ENCODE measurements at regions not wholly inside any gene's neighbourhood (a gene's known extent, or its start where the extent isn't known, plus 50 kb on each side); places are given as distances from the start of the nearest gene placed in this dataset.
"Not testable (repeated sequence)": the region's sequence is repeated elsewhere in the genome, so short reads cannot be mapped to it uniquely, and the experiment has no call there.

DNA sequence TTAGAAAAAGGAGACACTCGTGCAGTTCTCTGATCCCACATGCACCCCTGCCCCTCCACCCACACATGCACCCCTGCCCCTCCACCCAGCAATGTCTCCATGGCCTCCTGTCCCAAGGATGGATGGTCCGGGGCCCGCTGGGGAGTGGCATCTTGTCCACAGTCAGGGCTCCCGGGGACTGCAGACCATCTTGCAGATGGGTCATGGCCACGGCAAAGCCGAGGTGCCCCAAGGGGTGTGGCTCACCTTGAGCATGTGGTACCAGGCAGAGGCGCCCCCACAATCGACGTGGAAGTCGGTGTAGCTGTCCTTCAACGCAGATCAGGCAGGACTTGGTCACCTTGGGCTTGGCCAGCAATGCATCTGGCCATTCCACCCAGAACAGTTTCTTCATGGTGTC, 216.7 kb downstream of the TUBA3C start:
- DNase-seq = no peak
- no peaks in the 10 kb centered on the region for H3K36me3 Mint-ChIP-seq
- POLR2A ChIA-PET (ENCODE audit: partially characterized antibody) = no interaction called here

DNA sequence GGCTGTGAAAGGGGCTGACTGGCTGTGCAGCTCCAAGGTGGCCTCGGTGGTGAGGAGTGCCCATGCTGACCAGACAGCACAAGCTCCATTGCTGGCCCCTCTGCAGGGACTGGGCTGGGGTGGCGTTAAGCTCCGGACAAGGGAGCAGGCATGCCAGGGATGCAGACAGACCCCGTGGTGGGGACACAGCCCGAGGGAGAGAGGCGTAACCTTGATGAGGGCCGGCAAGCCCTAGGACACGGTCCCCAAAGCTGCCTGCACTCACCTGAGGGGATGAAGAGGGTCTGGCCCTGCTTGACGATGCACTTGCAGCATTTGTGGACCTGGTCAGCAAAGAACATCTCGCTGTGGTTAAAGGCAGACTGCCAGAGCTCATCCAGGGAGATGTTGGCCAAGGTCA, 217.9 kb downstream of the TUBA3C start:
- intact Hi-C loops (cut with micrococcal nuclease); H3K4me1 Mint-ChIP-seq; H3K27ac ChIP-seq (ENCODE audit: low read depth, low read length); H3K27me3 ChIP-seq (ENCODE audit: insufficient read depth, low read length); H3K27me3 Mint-ChIP-seq; CTCF ChIA-PET (ENCODE audit: partially characterized antibody); H3K36me3 Mint-ChIP-seq; H3K36me3 ChIP-seq (ENCODE audit: insufficient read depth, low read length); H3K27ac Mint-ChIP-seq; H3K4me3 Mint-ChIP-seq; DNase-seq; H3K4me1 ChIP-seq (ENCODE audit: insufficient read depth, low read length); H3K9me3 ChIP-seq (ENCODE audit: control insufficient read depth in 1 of 2, low read length in 2 of 2); H3K4me3 ChIP-seq (ENCODE audit: low read length in 2 of 2); POLR2A ChIA-PET (ENCODE audit: partially characterized antibody); H3K9me3 Mint-ChIP-seq: not testable (repeated sequence)

More for the DNA sequence above, 216.7 kb downstream of the TUBA3C start:
- Histone ChIP-seq H3K27ac (ENCODE audit: low read depth, low read length) (no peak overlapping the region), H3K9me3 (ENCODE audit: control insufficient read depth in 1 of 2, low read length in 2 of 2) (no peaks in the 10 kb centered on the region), H3K27me3 (ENCODE audit: insufficient read depth, low read length) (no peaks in the 10 kb centered on the region), H3K4me1 (ENCODE audit: insufficient read depth, low read length) (no peaks in the 10 kb centered on the region), H3K36me3 (ENCODE audit: insufficient read depth, low read length) (no peaks in the 10 kb centered on the region), H3K4me3 (ENCODE audit: low read length in 2 of 2) (no peak overlapping the region)
- Mint-ChIP-seq H3K4me1 (no peaks in the 10 kb centered on the region), H3K27ac (no peak overlapping the region), H3K4me3 (no peak overlapping the region), H3K9me3 (peaks cover 0 to 3% (median 0%) of the 10 kb centered on the region in 8 donors), H3K27me3 (peaks cover 0 to 1% of the 10 kb centered on the region in 2 donors)
- intact Hi-C loops (cut with micrococcal nuclease) = no loop called here
- CTCF ChIA-PET (ENCODE audit: partially characterized antibody) = no interaction called here

DNA sequence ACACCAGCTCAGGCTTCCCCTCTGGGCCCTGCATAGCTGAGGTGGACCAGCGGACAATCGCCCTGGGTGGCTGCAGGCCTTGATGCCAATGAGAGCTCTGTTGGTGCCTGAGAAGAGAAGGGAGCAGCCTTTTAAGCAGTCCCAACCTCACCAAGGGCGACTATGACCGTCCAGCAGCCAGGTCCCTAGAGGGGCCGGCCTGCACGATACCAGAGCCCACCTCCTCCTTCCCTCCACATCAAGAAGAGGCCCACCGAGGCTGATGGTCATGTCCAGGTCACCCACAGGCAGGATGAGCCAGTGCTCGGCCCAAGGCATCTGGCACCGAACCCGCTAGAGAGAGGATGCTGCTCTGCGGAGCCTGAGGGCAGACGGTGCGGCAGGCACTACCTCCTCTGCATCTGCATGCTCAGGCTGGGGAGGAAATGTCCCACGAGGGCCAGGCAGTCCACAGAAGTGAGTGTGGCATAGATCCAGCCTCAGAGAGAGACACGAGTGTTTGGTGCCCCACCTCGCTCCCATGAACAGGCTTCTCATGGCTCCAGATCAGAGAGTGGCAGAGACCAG, 219.4 kb downstream of the TUBA3C start:
- intact Hi-C loops (cut with micrococcal nuclease) = no loop called here
- no peak overlapping the region for H3K27ac Mint-ChIP-seq
- DNase-seq = no peak
- POLR2A ChIA-PET (ENCODE audit: partially characterized antibody) = no interaction called here
- no peak overlapping the region for H3K4me3 Mint-ChIP-seq
- H3K36me3 ChIP-seq (ENCODE audit: insufficient read depth, low read length) = no peaks in the 10 kb centered on the region
- H3K36me3 Mint-ChIP-seq = no peaks in the 10 kb centered on the region
- no peaks in the 10 kb centered on the region for H3K4me1 ChIP-seq (ENCODE audit: insufficient read depth, low read length)
- H3K4me3 ChIP-seq (ENCODE audit: low read length in 2 of 2) = no peak overlapping the region
- no peaks in the 10 kb centered on the region for H3K9me3 ChIP-seq (ENCODE audit: control insufficient read depth in 1 of 2, low read length in 2 of 2)
- peaks cover 0 to 15% (median 0%) of the 10 kb centered on the region in 8 donors for H3K9me3 Mint-ChIP-seq
- no peak overlapping the region for H3K27ac ChIP-seq (ENCODE audit: low read depth, low read length)
- peaks cover 0 to 1% of the 10 kb centered on the region in 2 donors for H3K27me3 Mint-ChIP-seq
- no peaks in the 10 kb centered on the region for H3K27me3 ChIP-seq (ENCODE audit: insufficient read depth, low read length)
- CTCF ChIA-PET (ENCODE audit: partially characterized antibody) = no interaction called here
- H3K4me1 Mint-ChIP-seq = no peaks in the 10 kb centered on the region

DNA sequence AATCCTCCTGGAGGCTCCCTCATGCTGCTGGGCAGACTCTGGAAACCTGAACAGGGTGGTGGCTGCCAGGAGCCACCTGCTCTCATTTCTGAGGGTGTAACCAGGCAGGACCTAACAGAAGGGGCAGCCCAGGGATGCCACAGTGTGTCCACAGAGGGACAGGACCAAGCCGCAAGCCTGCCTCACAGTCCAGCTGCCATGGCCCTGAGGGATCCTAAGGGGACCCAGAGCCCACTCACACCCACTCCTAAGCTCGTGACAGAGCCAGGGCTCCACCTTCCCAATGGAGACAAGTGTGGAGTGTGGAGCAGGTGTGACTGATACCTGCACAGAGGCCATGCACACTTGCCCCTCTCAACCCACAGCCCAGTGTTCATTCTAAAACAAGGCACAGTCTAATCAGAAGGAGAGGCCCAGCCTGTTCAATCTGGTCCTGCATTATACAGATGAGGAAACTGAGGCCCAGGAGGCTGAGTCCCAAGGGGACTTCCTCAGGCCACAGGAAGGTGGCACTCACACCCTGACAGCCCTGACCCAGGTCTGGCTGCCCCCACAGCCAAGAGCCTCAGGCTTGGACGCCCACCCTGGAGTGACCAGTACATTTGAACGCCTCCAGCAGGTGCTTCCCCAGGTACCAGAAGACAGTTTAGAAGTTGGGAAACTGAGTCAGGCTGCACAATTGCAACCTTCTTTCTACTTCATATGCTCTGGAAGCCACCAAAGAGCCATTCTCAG, 220.1 kb downstream of the TUBA3C start:
- H3K27me3 ChIP-seq (ENCODE audit: insufficient read depth, low read length) = no peaks in the 10 kb centered on the region
- Mint-ChIP-seq H3K27ac (no peak overlapping the region), H3K4me3 (no peak overlapping the region), H3K36me3 (peaks cover 0 to 4% of the 10 kb centered on the region in 2 donors), H3K9me3 (peaks cover 0 to 20% (median 6%) of the 10 kb centered on the region in 8 donors), H3K27me3 (peaks cover 0 to 1% of the 10 kb centered on the region in 2 donors), H3K4me1 (peaks cover 0 to 4% (median 1%) of the 10 kb centered on the region in 4 donors)
- no peaks in the 10 kb centered on the region for H3K9me3 ChIP-seq (ENCODE audit: control insufficient read depth in 1 of 2, low read length in 2 of 2)
- no peak overlapping the region for H3K27ac ChIP-seq (ENCODE audit: low read depth, low read length)
- no peaks in the 10 kb centered on the region for H3K36me3 ChIP-seq (ENCODE audit: insufficient read depth, low read length)
- CTCF ChIA-PET (ENCODE audit: partially characterized antibody) = no interaction called here
- DNase-seq = no peak
- no peaks in the 10 kb centered on the region for H3K4me1 ChIP-seq (ENCODE audit: insufficient read depth, low read length)
- no peak overlapping the region for H3K4me3 ChIP-seq (ENCODE audit: low read length in 2 of 2)
- intact Hi-C loops (cut with micrococcal nuclease) = no loop called here
- POLR2A ChIA-PET (ENCODE audit: partially characterized antibody) = no interaction called here

DNA sequence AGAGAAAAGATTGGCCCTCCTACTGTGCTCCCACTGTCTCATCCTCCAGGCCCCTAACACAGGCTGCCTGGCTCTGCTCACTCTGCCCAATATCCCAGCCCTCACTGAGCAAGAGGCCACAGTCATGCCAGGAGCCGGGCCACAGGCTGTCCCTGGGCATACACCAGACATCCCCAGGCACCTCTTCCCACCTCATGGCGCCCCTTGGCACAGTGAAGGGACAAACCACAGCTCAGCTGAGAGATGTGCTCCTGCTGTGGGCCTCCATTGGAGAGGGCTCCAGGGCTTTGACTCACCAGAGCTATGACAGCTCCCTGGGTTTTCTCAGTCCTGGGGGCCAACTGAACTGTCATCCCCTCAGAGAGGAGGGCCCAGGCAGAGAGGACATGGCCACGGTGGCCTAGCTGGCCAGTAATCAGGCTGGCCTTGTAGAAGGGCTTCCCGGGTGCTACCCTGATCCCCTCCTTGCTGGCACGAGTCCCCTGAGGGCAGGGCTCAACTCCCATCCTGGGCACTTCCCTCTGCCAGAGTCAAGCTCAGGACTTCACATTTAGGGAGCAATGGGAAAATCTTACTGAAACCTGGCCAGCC, 220.9 kb downstream of the TUBA3C start:
- Histone ChIP-seq H3K36me3 (ENCODE audit: insufficient read depth, low read length) (no peaks in the 10 kb centered on the region), H3K9me3 (ENCODE audit: control insufficient read depth in 1 of 2, low read length in 2 of 2) (no peaks in the 10 kb centered on the region), H3K4me3 (ENCODE audit: low read length in 2 of 2) (no peak overlapping the region), H3K4me1 (ENCODE audit: insufficient read depth, low read length) (no peaks in the 10 kb centered on the region), H3K27me3 (ENCODE audit: insufficient read depth, low read length) (no peaks in the 10 kb centered on the region), H3K27ac (ENCODE audit: low read depth, low read length) (no peak overlapping the region)
- DNase-seq = no peak
- ChIA-PET CTCF (ENCODE audit: partially characterized antibody) (no interaction called here), POLR2A (ENCODE audit: partially characterized antibody) (no interaction called here)
- H3K27ac Mint-ChIP-seq = no peak overlapping the region
- intact Hi-C loops (cut with micrococcal nuclease) = no loop called here
- no peaks in the 10 kb centered on the region for H3K27me3 Mint-ChIP-seq
- H3K36me3 Mint-ChIP-seq = peaks cover 0 to 8% of the 10 kb centered on the region in 2 donors
- H3K4me1 Mint-ChIP-seq = peaks cover 0 to 7% (median 1%) of the 10 kb centered on the region in 4 donors
- H3K4me3 Mint-ChIP-seq = no peak overlapping the region
- peaks cover 0 to 24% (median 9%) of the 10 kb centered on the region in 8 donors for H3K9me3 Mint-ChIP-seq

DNA sequence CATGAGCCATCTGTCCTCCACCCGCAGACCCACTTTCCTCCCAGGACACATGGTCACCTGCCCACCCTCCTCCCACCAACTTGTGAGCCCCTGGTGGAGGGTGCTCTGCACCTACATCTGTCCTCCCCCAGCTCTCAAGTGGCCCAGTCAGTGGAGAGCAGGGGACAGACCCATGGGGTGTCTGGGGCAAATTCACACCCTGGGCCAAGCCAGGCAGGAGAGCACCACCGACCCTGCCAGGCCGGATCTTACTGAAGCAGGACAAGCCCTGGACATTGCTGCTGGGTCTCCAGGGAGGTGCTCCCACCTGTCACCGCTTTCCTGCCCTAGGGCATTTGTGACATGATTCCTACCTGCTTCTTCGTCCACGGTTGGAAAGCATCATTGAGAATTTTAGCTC, 221.6 kb downstream of the TUBA3C start:
- intact Hi-C loops (cut with micrococcal nuclease) = no loop called here
- no peaks in the 10 kb centered on the region for H3K36me3 ChIP-seq (ENCODE audit: insufficient read depth, low read length)
- ChIA-PET POLR2A (ENCODE audit: partially characterized antibody) (no interaction called here), CTCF (ENCODE audit: partially characterized antibody) (no interaction called here)
- no peaks in the 10 kb centered on the region for H3K9me3 ChIP-seq (ENCODE audit: control insufficient read depth in 1 of 2, low read length in 2 of 2)
- Mint-ChIP-seq H3K4me3 (no peak overlapping the region), H3K4me1 (peaks cover 0 to 7% (median 2%) of the 10 kb centered on the region in 4 donors), H3K27ac (no peak overlapping the region), H3K36me3 (peaks cover 0 to 8% of the 10 kb centered on the region in 2 donors), H3K27me3 (no peaks in the 10 kb centered on the region), H3K9me3 (peaks cover 0 to 24% (median 9%) of the 10 kb centered on the region in 8 donors)
- no peaks in the 10 kb centered on the region for H3K4me1 ChIP-seq (ENCODE audit: insufficient read depth, low read length)
- no peak overlapping the region for H3K27ac ChIP-seq (ENCODE audit: low read depth, low read length)
- H3K4me3 ChIP-seq (ENCODE audit: low read length in 2 of 2) = no peak overlapping the region
- no peaks in the 10 kb centered on the region for H3K27me3 ChIP-seq (ENCODE audit: insufficient read depth, low read length)
- no peak for DNase-seq

DNA sequence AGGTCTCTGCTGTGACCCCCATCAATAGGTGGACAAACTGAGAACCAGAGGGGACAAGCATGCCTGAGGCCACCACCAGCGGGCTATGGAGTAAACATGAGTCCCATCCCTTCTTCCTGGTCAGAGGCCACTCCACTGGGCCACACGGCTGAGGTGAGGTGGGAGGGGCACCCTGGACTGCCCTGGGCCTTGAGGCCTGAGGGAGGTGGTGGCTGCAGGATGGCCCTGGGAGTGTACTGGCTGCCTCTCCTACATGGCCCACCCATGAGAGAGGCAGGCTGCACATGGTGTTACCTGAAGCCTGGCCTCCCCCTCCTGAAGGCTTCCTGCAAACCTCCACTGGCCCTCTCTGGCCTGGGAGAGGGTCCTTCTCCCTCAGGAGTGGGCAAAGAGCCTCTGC, 222.4 kb downstream of the TUBA3C start:
- no peak overlapping the region for H3K4me3 ChIP-seq (ENCODE audit: low read length in 2 of 2)
- peaks cover 0 to 8% of the 10 kb centered on the region in 2 donors for H3K36me3 Mint-ChIP-seq
- H3K4me1 Mint-ChIP-seq = peaks cover 0 to 9% (median 4%) of the 10 kb centered on the region in 4 donors
- POLR2A ChIA-PET (ENCODE audit: partially characterized antibody) = no interaction called here
- H3K4me3 Mint-ChIP-seq = no peak overlapping the region
- no peaks in the 10 kb centered on the region for H3K27me3 ChIP-seq (ENCODE audit: insufficient read depth, low read length)
- DNase-seq = no peak
- no peak overlapping the region for H3K27ac Mint-ChIP-seq
- CTCF ChIA-PET (ENCODE audit: partially characterized antibody) = no interaction called here
- no peaks in the 10 kb centered on the region for H3K4me1 ChIP-seq (ENCODE audit: insufficient read depth, low read length)
- no peaks in the 10 kb centered on the region for H3K27me3 Mint-ChIP-seq
- intact Hi-C loops (cut with micrococcal nuclease) = no loop called here
- H3K9me3 Mint-ChIP-seq = peaks cover 0 to 24% (median 9%) of the 10 kb centered on the region in 8 donors
- H3K27ac ChIP-seq (ENCODE audit: low read depth, low read length) = no peak overlapping the region
- H3K36me3 ChIP-seq (ENCODE audit: insufficient read depth, low read length) = no peaks in the 10 kb centered on the region
- no peaks in the 10 kb centered on the region for H3K9me3 ChIP-seq (ENCODE audit: control insufficient read depth in 1 of 2, low read length in 2 of 2)
